IPS-18a (cell line): ENCODE measurements at regions not wholly inside any gene's neighbourhood (a gene's known extent, or its start where the extent isn't known, plus 50 kb on each side); places are given as distances from the start of the nearest gene placed in this dataset.

Experiments
- H3K27ac ChIP-seq: one replicate; pipeline ENCODE4 v1.5.1; 2013; ENCODE audit warnings: low read length
- H3K27me3 ChIP-seq: one replicate; pipeline ENCODE4 v1.6.1; 2013; ENCODE audit warnings: mild to moderate bottlenecking, low read length; ENCODE audit not compliant: control insufficient read depth, insufficient read depth
- H3K36me3 ChIP-seq: one replicate; pipeline ENCODE4 v1.6.1; 2013; ENCODE audit warnings: low read depth, low read length; ENCODE audit not compliant: control insufficient read depth
- H3K4me1 ChIP-seq: one replicate; pipeline ENCODE4 v1.6.1; 2013; ENCODE audit warnings: low read depth, low read length; ENCODE audit not compliant: control insufficient read depth
- H3K4me3 ChIP-seq: one replicate; pipeline ENCODE4 v1.5.1; 2013; ENCODE audit warnings: low read length
- H3K9ac ChIP-seq: one replicate; pipeline ENCODE4 v1.6.1; 2013; ENCODE audit warnings: mild to moderate bottlenecking, low read length, moderate library complexity
- H3K9me3 ChIP-seq: one replicate; pipeline ENCODE4 v1.6.1; 2013; ENCODE audit warnings: low read depth, low read length; ENCODE audit not compliant: control insufficient read depth

- no peaks in the 10 kb centered on the region for H3K9me3 ChIP-seq
These were observed 135.7 kb downstream of the QDPR start for GRCh38 chr4:17376205-17376604.

GRCh38 chr4:17373666-17374065 is 138.2 kb downstream of the QDPR start:
- Histone ChIP-seq H3K4me1 (no peaks in the 10 kb centered on the region), H3K27me3 (no peaks in the 10 kb centered on the region), H3K9ac (no peak overlapping the region), H3K27ac (no peak overlapping the region), H3K36me3 (no peaks in the 10 kb centered on the region), H3K9me3 (no peaks in the 10 kb centered on the region), H3K4me3 (no peak overlapping the region)

More at GRCh38 chr4:17376205-17376604, 135.7 kb downstream of the QDPR start:
- no peaks in the 10 kb centered on the region for H3K4me1 ChIP-seq
- no peak overlapping the region for H3K27ac ChIP-seq
- no peak overlapping the region for H3K4me3 ChIP-seq
- H3K27me3 ChIP-seq, result no peaks in the 10 kb centered on the region
- H3K36me3 ChIP-seq, result no peaks in the 10 kb centered on the region
- H3K9ac ChIP-seq, result no peak overlapping the region

- Histone ChIP-seq H3K27me3 (no peaks in the 10 kb centered on the region), H3K27ac (no peak overlapping the region), H3K36me3 (no peaks in the 10 kb centered on the region)
These were observed 141.1 kb downstream of the QDPR start for GRCh38 chr4:17370818-17371217.

GRCh38 chr4:17368408-17368807 is 143.5 kb downstream of the QDPR start:
- Histone ChIP-seq H3K27ac (no peak overlapping the region), H3K4me3 (no peak overlapping the region), H3K9ac (no peak overlapping the region), H3K36me3 (no peaks in the 10 kb centered on the region), H3K4me1 (no peaks in the 10 kb centered on the region), H3K27me3 (no peaks in the 10 kb centered on the region), H3K9me3 (no peaks in the 10 kb centered on the region)

More at GRCh38 chr4:17370818-17371217, 141.1 kb downstream of the QDPR start:
- Histone ChIP-seq H3K9ac (no peak overlapping the region), H3K4me1 (no peaks in the 10 kb centered on the region), H3K9me3 (no peaks in the 10 kb centered on the region), H3K4me3 (no peak overlapping the region)

DNA sequence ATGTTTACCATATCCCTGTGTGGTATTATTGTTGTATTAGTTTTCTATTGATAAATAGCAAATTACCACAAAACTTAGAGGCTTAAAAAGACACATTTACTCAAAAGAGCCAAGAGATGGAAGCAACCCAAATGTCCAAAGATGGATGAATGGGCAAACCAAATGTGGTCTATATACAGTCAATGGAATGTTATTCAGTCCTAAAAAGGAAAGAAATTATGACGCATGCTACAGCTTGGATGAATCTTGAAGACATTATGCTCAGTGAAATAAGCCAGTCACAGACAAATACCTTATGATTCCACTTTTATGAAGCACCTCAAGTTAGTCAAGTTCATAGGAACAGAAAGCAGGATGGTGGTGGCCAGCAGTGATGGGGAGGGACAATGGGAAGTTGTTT is 144.7 kb downstream of the QDPR start:
- Histone ChIP-seq H3K4me1 (no peaks in the 10 kb centered on the region), H3K9ac (no peak overlapping the region), H3K36me3 (no peaks in the 10 kb centered on the region), H3K4me3 (no peak overlapping the region), H3K27me3 (no peaks in the 10 kb centered on the region), H3K9me3 (no peaks in the 10 kb centered on the region), H3K27ac (no peak overlapping the region)

GRCh38 chr4:17366496-17366895 is 145.4 kb downstream of the QDPR start:
- Histone ChIP-seq H3K4me3 (no peak overlapping the region), H3K27ac (no peak overlapping the region), H3K9ac (no peak overlapping the region), H3K9me3 (no peaks in the 10 kb centered on the region), H3K4me1 (no peaks in the 10 kb centered on the region), H3K27me3 (no peaks in the 10 kb centered on the region), H3K36me3 (no peaks in the 10 kb centered on the region)

DNA sequence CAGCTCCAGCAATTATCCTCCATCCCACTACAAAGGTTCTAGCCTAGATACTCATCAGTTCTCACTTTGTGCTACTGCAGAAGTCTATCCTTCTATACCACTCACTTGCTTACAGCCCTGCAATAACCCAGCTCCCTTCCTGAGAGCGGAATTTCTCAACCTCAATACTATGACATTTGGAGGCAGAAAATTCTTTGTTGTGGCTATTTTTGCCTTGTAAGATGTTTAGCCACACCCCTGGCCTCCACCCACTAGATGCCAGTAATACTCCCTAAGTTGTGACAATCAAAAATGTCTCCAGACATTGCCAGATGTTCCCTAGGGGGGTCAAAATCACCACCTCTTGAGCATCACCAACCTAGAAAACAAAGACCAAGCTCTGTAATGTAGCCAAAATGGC is 149.5 kb downstream of the QDPR start:
- no peaks in the 10 kb centered on the region for H3K9me3 ChIP-seq
- H3K9ac ChIP-seq, result no peak overlapping the region
- H3K27me3 ChIP-seq, result no peaks in the 10 kb centered on the region
- H3K27ac ChIP-seq, result no peak overlapping the region
- no peak overlapping the region for H3K4me3 ChIP-seq
- no peaks in the 10 kb centered on the region for H3K4me1 ChIP-seq
- H3K36me3 ChIP-seq, result no peaks in the 10 kb centered on the region

- H3K27ac ChIP-seq, result no peak overlapping the region
- no peaks in the 10 kb centered on the region for H3K27me3 ChIP-seq
These were observed 153.6 kb downstream of the QDPR start for GRCh38 chr4:17358241-17358640.

GRCh38 chr4:17356926-17357325 is 155.0 kb downstream of the QDPR start:
- Histone ChIP-seq H3K27me3 (no peaks in the 10 kb centered on the region), H3K36me3 (no peaks in the 10 kb centered on the region), H3K4me1 (no peaks in the 10 kb centered on the region), H3K9ac (no peak overlapping the region), H3K9me3 (no peaks in the 10 kb centered on the region), H3K27ac (no peak overlapping the region), H3K4me3 (no peak overlapping the region)

More at GRCh38 chr4:17358241-17358640, 153.6 kb downstream of the QDPR start:
- H3K36me3 ChIP-seq, result no peaks in the 10 kb centered on the region
- no peaks in the 10 kb centered on the region for H3K9me3 ChIP-seq
- no peaks in the 10 kb centered on the region for H3K4me1 ChIP-seq
- H3K4me3 ChIP-seq, result no peak overlapping the region
- no peak overlapping the region for H3K9ac ChIP-seq

GRCh38 chr4:17352357-17352756 is 159.5 kb downstream of the QDPR start:
- Histone ChIP-seq H3K36me3 (no peaks in the 10 kb centered on the region), H3K4me3 (no peak overlapping the region), H3K27ac (no peak overlapping the region), H3K9me3 (no peaks in the 10 kb centered on the region), H3K27me3 (no peaks in the 10 kb centered on the region), H3K9ac (no peak overlapping the region), H3K4me1 (no peaks in the 10 kb centered on the region)

DNA sequence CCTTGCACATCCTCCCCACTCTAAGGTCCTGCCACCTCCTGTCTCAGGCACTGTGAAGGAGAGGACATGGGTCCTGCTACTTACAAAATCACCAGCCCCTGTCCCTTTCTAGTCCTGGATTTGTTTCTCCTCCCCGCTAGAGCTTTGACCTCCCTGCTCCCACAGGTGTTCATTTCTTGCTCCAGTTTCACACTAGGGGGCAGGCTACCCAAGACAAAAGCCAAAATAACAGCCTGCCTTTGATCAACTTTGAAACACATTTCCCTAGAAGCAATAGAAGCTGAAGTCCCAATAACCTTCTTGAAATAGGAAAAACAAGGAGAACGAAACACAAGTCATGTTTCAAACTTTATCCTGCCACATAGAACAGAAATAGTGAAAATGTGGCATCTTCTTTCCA is 164.4 kb downstream of the QDPR start:
- H3K9ac ChIP-seq, result no peak overlapping the region
- no peaks in the 10 kb centered on the region for H3K4me1 ChIP-seq
- no peaks in the 10 kb centered on the region for H3K36me3 ChIP-seq
- H3K27ac ChIP-seq, result no peak overlapping the region
- H3K9me3 ChIP-seq, result no peaks in the 10 kb centered on the region
- H3K27me3 ChIP-seq, result no peaks in the 10 kb centered on the region
- H3K4me3 ChIP-seq, result no peak overlapping the region

- Histone ChIP-seq H3K36me3 (no peaks in the 10 kb centered on the region), H3K4me1 (no peaks in the 10 kb centered on the region), H3K27ac (no peak overlapping the region), H3K9ac (no peak overlapping the region), H3K4me3 (no peak overlapping the region), H3K27me3 (no peaks in the 10 kb centered on the region), H3K9me3 (no peaks in the 10 kb centered on the region)
These were observed 172.5 kb downstream of the QDPR start for GRCh38 chr4:17339376-17339775.
